Tibial nerve (tissue), 4 donors: ENCODE measurements at regions not wholly inside any gene's neighbourhood (a gene's known extent, or its start where the extent isn't known, plus 50 kb on each side); places are given as distances from the start of the nearest gene placed in this dataset.

Source experiments
- DNase-seq, 2 donors: peaks; one replicate each; pipeline ENCODE4 v3.0.0-alpha.2; 2019; ENCODE audit warnings: low spot score in 2 of 2
- H3K27ac ChIP-seq, 4 donors: fragments of 200-600 bp; sonication (generic) in 3 of 4; one replicate each; pipeline ENCODE4 v1.5.1; 2017 to 2019; ENCODE audit warnings: mild to moderate bottlenecking in 1 of 4
- H3K27me3 ChIP-seq, 2 donors: fragments of 200-600 bp; sonication (generic) in 1 of 2; one replicate each; pipeline versions ENCODE4 v1.5.1 to v1.6.0; 2017 to 2019
- H3K36me3 ChIP-seq, 3 donors: fragments of 200-600 bp; sonication (generic); one replicate each; pipeline ENCODE4 v1.5.1; 2018 to 2019
- H3K4me1 ChIP-seq, 4 donors: fragments of 200-600 bp; sonication (generic) in 3 of 4; one replicate each; pipeline ENCODE4 v1.5.1; 2017 to 2019
- H3K4me3 ChIP-seq, 4 donors: fragments of 200-600 bp; sonication (generic) in 3 of 4; one replicate each; pipeline ENCODE4 v1.5.1; 2017 to 2019; ENCODE audit warnings: mild to moderate bottlenecking in 1 of 4, moderate library complexity in 1 of 4
- H3K9me3 ChIP-seq, 4 donors: fragments of 200-600 bp; sonication (generic) in 3 of 4; one replicate each; pipeline ENCODE4 v1.5.1; 2017 to 2019
- EP300 ChIP-seq, 2 donors: sonication (generic); formaldehyde crosslinking; IDR thresholded peaks; one replicate each; pipeline ENCODE4 v1.6.1; 2017; ENCODE audit warnings: antibody characterized with exemption in 2 of 2, mild to moderate bottlenecking in 1 of 2
- POLR2A ChIP-seq, 2 donors: fragments of 450-650 bp; IDR thresholded peaks; one replicate each; pipeline ENCODE4 v1.6.1; 2017; ENCODE audit warnings: antibody characterized with exemption in 2 of 2, mild to moderate bottlenecking in 2 of 2, moderate library complexity in 2 of 2
- WGBS, 2 donors: methylation state at CpG; one replicate each; pipeline ENCODE4 v1.1.5; 2018; 5-methylcytosine and 5-hydroxymethylcytosine counted together
- TF ChIP-seq, protein P1 (sequence below), 5 experiments: fragments of 200-600 bp in 3 of 5; fragments of 450-650 bp in 2 of 5; sonication (generic) in 3 of 5; IDR thresholded peaks; one replicate each; pipeline ENCODE4 v1.5.1; 2016 to 2019; ENCODE audit warnings: antibody characterized with exemption in 5 of 5, mild to moderate bottlenecking in 3 of 5, moderate library complexity in 2 of 5

DNA sequence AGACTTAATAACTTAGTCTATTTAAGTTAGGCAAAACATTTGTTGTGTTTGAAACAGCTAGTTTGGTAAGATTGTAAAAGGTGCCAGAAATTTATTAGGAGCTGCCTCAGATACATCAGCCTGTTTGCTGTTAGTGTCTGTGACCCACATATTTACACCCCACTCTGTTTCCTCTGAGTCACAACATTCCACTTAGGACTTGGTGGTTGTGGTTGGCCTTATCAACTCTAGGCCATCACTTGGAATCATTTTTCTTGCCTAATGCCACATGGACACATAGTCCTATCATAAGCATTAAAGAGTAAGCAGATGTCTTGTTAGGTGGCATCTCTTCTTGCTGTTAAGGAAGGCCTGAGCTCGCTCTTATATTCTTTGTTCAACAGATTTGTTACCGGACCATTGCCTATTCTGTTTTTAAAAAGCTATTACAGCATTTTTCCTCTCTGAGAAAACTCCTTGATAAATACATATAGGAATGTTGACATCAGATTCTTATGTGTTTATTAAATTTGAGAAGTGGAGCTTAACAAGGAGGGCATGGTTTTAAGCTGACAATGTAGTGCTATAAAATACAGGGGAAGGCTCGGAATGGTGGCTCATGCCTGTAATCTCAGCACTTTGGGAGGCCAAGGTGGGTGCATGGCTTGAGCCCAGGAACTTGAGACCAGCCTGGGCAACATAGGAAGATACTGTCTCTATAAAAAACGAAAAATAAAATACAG lies 51.2 kb upstream of the PGRMC2 start:
- 85 to 89% methylated on average over 4 of the region's 4 CpGs for WGBS, 2 donors
- TF ChIP-seq, protein P1, sequence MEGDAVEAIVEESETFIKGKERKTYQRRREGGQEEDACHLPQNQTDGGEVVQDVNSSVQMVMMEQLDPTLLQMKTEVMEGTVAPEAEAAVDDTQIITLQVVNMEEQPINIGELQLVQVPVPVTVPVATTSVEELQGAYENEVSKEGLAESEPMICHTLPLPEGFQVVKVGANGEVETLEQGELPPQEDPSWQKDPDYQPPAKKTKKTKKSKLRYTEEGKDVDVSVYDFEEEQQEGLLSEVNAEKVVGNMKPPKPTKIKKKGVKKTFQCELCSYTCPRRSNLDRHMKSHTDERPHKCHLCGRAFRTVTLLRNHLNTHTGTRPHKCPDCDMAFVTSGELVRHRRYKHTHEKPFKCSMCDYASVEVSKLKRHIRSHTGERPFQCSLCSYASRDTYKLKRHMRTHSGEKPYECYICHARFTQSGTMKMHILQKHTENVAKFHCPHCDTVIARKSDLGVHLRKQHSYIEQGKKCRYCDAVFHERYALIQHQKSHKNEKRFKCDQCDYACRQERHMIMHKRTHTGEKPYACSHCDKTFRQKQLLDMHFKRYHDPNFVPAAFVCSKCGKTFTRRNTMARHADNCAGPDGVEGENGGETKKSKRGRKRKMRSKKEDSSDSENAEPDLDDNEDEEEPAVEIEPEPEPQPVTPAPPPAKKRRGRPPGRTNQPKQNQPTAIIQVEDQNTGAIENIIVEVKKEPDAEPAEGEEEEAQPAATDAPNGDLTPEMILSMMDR (IDR thresholded peaks at IDR 0.05), result no peak
- TF ChIP-seq POLR2A (IDR thresholded peaks at IDR 0.05) (no peak), EP300 (IDR thresholded peaks at IDR 0.05) (no peak)
- H3K27me3 ChIP-seq, result no peaks in the 10 kb centered on the region
- H3K36me3 ChIP-seq, result no peaks in the 10 kb centered on the region
- no peak for DNase-seq
- no peak overlapping the region for H3K27ac ChIP-seq
- no peaks in the 10 kb centered on the region for H3K9me3 ChIP-seq
- no peaks in the 10 kb centered on the region for H3K4me1 ChIP-seq
- no peak overlapping the region for H3K4me3 ChIP-seq

DNA sequence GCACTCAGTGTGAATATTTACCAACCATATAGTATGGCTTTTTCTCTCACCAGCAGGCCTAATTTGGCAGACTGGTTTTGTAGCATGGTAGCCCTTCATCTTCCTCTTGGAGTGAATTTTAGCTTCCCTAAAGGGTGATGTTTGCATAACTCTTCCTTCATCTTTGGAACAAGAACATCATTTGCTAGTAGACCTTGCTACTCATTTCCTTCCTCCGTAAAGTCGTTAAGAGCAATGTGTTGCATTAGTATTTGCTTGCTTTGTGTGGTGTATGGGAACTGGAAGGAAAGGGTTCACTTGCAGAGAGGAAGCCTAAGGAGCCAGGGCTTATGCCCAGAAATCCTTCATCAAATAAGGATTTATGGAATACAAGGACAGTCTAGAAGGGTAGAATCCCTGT lies 50.2 kb upstream of the PGRMC2 start:
- Histone ChIP-seq H3K27ac (no peak overlapping the region), H3K36me3 (no peaks in the 10 kb centered on the region), H3K4me1 (no peaks in the 10 kb centered on the region), H3K27me3 (no peaks in the 10 kb centered on the region), H3K4me3 (no peak overlapping the region), H3K9me3 (no peaks in the 10 kb centered on the region)
- 85 to 87% methylated on average over 2 of the region's 2 CpGs for WGBS, 2 donors
- DNase-seq, result no peak
- TF ChIP-seq POLR2A (IDR thresholded peaks at IDR 0.05), result no peak
- TF ChIP-seq EP300 (IDR thresholded peaks at IDR 0.05), result no peak
- TF ChIP-seq, protein P1 (IDR thresholded peaks at IDR 0.05), result no peak
